Kidney epithelial cell (primary cell): ENCODE measurements at regions not wholly inside any gene's neighbourhood (a gene's known extent, or its start where the extent isn't known, plus 50 kb on each side); places are given as distances from the start of the nearest gene placed in this dataset.

Experiments used
- DNase-seq: peaks from one replicate; pipeline ENCODE4 v3.0.0-alpha.2; 2010; ENCODE audit warnings: low read depth
- H3K27me3 ChIP-seq: 2 replicates; pipeline ENCODE4 v1.6.0; 2011; ENCODE audit warnings: low read length; ENCODE audit not compliant: control insufficient read depth, insufficient read depth
- H3K36me3 ChIP-seq: 2 replicates; pipeline ENCODE4 v1.5.1; 2011; ENCODE audit warnings: low read length; ENCODE audit not compliant: control insufficient read depth, insufficient read depth
- H3K4me3 ChIP-seq: 2 replicates; pipeline ENCODE4 v1.5.1; 2011; ENCODE audit warnings: low read depth, mild to moderate bottlenecking, control low read depth, low read length
- TF ChIP-seq, protein P1 (sequence below): IDR thresholded peaks from 2 replicates; pipeline ENCODE4 v1.5.1; 2011; ENCODE audit warnings: mild to moderate bottlenecking, moderate library complexity, low read length, control low read depth, inconsistent platforms; ENCODE audit not compliant: insufficient read depth, poor library complexity, severe bottlenecking

DNA sequence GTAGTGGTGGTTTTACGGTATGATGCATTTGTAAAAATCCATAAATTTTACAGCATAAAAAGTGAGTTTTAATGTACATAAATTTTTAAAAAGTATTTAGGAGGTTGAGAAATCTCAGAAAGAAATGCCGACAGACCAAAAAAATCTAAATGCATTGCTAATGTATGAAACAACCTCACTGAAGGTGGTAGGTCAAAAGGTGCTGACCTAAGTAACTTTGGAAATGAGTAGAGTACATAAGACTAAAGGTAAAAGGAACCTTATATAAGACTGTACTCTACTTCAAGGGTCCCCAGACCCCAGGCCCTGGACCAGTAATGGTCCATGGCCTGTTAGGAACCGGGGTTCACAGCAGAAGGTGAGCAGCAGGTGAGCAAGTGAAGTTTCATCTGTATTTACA is 163.4 kb downstream of the COL6A3 start:
- Histone ChIP-seq H3K36me3 (no peaks in the 10 kb centered on the region), H3K27me3 (no peaks in the 10 kb centered on the region), H3K4me3 (no peak overlapping the region)
- TF ChIP-seq, protein P1, sequence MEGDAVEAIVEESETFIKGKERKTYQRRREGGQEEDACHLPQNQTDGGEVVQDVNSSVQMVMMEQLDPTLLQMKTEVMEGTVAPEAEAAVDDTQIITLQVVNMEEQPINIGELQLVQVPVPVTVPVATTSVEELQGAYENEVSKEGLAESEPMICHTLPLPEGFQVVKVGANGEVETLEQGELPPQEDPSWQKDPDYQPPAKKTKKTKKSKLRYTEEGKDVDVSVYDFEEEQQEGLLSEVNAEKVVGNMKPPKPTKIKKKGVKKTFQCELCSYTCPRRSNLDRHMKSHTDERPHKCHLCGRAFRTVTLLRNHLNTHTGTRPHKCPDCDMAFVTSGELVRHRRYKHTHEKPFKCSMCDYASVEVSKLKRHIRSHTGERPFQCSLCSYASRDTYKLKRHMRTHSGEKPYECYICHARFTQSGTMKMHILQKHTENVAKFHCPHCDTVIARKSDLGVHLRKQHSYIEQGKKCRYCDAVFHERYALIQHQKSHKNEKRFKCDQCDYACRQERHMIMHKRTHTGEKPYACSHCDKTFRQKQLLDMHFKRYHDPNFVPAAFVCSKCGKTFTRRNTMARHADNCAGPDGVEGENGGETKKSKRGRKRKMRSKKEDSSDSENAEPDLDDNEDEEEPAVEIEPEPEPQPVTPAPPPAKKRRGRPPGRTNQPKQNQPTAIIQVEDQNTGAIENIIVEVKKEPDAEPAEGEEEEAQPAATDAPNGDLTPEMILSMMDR: no peak
- DNase-seq: no peak

GRCh38 chr2:237251986-237252385 is 162.0 kb downstream of the COL6A3 start:
- no peak for DNase-seq
- H3K4me3 ChIP-seq: no peak overlapping the region
- TF ChIP-seq, protein P1: no peak
- H3K27me3 ChIP-seq: no peaks in the 10 kb centered on the region
- no peaks in the 10 kb centered on the region for H3K36me3 ChIP-seq

GRCh38 chr2:237253046-237253702 is 160.8 kb downstream of the COL6A3 start:
- TF ChIP-seq, protein P1: no peak
- no peak for DNase-seq
- Histone ChIP-seq H3K27me3 (no peaks in the 10 kb centered on the region), H3K4me3 (no peak overlapping the region), H3K36me3 (no peaks in the 10 kb centered on the region)

GRCh38 chr2:237254369-237254861 is 159.5 kb downstream of the COL6A3 start:
- H3K36me3 ChIP-seq: no peaks in the 10 kb centered on the region
- DNase-seq: no peak
- no peaks in the 10 kb centered on the region for H3K27me3 ChIP-seq
- H3K4me3 ChIP-seq: no peak overlapping the region
- TF ChIP-seq, protein P1: no peak

DNA sequence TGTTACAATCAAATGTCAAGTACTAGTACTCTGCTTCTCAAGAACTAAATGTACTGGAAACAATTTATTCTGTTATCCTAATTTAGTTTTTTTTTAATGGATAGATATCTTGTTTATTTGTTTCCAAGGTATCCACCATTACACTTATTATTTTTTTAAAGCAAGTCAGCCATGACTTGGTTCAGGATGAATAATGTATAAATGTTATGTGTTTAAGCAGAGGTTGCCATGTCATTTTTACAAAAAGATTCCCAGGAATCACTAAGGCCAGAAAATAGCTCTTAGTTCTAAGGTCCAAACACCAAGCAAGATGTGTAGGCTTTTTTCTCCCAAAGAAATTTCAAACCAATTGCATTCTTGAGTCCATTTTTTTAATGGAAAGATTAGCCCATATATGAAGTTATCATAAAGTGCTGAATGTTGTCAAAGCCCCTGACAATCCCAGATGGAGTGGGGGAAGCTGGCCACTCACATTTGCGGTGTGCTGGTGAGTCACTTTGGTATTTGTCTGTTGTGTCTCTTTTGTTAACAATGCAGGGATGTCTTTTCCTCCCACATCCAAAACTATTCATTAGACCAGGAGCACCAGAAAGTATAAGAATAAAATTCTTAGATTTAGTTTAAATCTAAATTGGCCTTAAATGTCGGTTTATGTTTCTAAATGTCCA is 158.9 kb downstream of the COL6A3 start:
- TF ChIP-seq, protein P1: no peak
- DNase-seq: no peak

More for the DNA sequence above, 158.9 kb downstream of the COL6A3 start:
- no peaks in the 10 kb centered on the region for H3K27me3 ChIP-seq
- H3K36me3 ChIP-seq: no peaks in the 10 kb centered on the region
- no peak overlapping the region for H3K4me3 ChIP-seq
